ENCODE measurements at regions not wholly inside any gene's neighbourhood (a gene's known extent, or its start where the extent isn't known, plus 50 kb on each side); places are given as distances from the start of the nearest gene placed in this dataset.
"Not testable (repeated sequence)": the region's sequence is repeated elsewhere in the genome, so short reads cannot be mapped to it uniquely, and the experiment has no call there.

DNA sequence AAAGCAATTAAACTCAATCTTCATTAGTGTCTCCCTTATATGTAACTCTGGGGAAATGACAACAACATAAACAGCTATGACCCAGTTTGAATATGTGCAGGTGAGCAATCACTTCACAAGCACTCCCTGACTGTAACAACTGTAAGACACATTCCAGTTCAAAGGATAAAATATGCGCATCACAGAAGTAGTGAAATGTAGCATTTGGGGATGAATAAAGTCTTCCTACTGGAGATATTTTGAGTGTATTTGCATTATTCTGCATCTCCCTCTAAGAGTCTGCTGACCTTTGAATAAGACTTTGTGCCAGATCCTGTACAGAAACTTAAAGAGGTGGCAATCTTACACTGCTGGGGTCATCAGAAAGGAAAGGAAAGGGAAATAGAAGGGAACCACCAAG is 179.5 kb upstream of the TBX18 start:
- no peak for TF ChIP-seq POLR2A (IDR thresholded peaks at IDR 0.05)
- TF ChIP-seq, protein P1, sequence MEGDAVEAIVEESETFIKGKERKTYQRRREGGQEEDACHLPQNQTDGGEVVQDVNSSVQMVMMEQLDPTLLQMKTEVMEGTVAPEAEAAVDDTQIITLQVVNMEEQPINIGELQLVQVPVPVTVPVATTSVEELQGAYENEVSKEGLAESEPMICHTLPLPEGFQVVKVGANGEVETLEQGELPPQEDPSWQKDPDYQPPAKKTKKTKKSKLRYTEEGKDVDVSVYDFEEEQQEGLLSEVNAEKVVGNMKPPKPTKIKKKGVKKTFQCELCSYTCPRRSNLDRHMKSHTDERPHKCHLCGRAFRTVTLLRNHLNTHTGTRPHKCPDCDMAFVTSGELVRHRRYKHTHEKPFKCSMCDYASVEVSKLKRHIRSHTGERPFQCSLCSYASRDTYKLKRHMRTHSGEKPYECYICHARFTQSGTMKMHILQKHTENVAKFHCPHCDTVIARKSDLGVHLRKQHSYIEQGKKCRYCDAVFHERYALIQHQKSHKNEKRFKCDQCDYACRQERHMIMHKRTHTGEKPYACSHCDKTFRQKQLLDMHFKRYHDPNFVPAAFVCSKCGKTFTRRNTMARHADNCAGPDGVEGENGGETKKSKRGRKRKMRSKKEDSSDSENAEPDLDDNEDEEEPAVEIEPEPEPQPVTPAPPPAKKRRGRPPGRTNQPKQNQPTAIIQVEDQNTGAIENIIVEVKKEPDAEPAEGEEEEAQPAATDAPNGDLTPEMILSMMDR (IDR thresholded peaks at IDR 0.05): no peak
- TF ChIP-seq EP300 (IDR thresholded peaks at IDR 0.05): no peak

DNA sequence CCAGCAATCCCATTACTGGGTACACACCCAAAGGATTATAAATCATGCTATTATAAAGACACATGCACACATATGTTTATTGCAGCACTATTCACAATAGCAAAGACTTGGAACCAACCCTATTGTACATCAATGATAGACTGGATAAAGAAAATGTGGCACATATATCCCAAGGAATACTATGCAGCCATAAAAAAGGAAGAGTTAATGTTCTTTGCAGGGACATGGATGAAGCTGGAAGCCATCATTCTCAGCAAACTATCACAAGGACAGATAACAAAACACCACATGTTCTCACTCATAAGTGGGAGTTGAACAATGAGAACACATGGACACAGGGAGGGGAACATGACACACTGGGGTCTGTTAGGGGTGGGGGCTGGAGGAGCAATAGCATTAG is 177.2 kb upstream of the TBX18 start:
- H3K4me1 ChIP-seq, H3K36me3 ChIP-seq: not testable (repeated sequence)
- H3K9me3 ChIP-seq: peaks cover 0 to 24% (median 1%) of the 10 kb centered on the region in 4 donors

More for the DNA sequence above, 179.5 kb upstream of the TBX18 start:
- no peaks in the 10 kb centered on the region for H3K36me3 ChIP-seq
- peaks cover 0 to 41% (median 5%) of the 10 kb centered on the region in 4 donors for H3K9me3 ChIP-seq
- H3K27me3 ChIP-seq: no peaks in the 10 kb centered on the region
- no peak overlapping the region for H3K27ac ChIP-seq
- no peak for DNase-seq (ENCODE audit: low spot score in 2 of 2)
- H3K4me3 ChIP-seq: no peak overlapping the region
- no peaks in the 10 kb centered on the region for H3K4me1 ChIP-seq
- 92 to 100% methylated on average over 1 of the region's 1 CpG for WGBS, 2 donors

DNA sequence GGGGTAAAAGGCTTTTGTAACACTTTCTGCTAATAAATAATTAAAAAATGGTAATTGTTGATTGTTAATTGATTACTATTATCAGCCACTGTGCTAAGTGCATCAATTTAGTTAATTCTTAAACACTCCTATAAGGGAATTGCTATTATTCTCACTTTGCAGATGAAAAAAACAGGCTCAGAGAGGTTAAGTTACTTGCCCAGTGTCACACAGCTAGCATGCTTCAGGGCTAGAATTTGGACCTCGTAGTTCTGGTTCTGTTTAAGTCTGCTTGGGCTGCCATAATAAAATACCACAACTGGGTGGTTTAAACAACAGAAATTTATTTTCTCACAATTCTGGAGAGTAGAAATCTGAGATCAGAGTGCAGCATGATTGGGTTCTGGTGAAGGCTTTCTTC is 164.8 kb upstream of the TBX18 start:
- no peak overlapping the region for H3K27ac ChIP-seq
- no peaks in the 10 kb centered on the region for H3K27me3 ChIP-seq
- TF ChIP-seq, protein P1 (IDR thresholded peaks at IDR 0.05): no peak
- no peak for TF ChIP-seq POLR2A (IDR thresholded peaks at IDR 0.05)
- TF ChIP-seq EP300 (IDR thresholded peaks at IDR 0.05): no peak
- no peaks in the 10 kb centered on the region for H3K9me3 ChIP-seq
- WGBS, 2 donors: 86% methylated on average over 1 of the region's 1 CpG
- H3K4me1 ChIP-seq: no peaks in the 10 kb centered on the region
- no peak for DNase-seq (ENCODE audit: low spot score in 2 of 2)
- H3K36me3 ChIP-seq: no peaks in the 10 kb centered on the region
- no peak overlapping the region for H3K4me3 ChIP-seq

More for the DNA sequence above, 177.2 kb upstream of the TBX18 start:
- H3K27ac ChIP-seq; H3K27me3 ChIP-seq; H3K4me3 ChIP-seq; DNase-seq (ENCODE audit: low spot score in 2 of 2): not testable (repeated sequence)

DNA sequence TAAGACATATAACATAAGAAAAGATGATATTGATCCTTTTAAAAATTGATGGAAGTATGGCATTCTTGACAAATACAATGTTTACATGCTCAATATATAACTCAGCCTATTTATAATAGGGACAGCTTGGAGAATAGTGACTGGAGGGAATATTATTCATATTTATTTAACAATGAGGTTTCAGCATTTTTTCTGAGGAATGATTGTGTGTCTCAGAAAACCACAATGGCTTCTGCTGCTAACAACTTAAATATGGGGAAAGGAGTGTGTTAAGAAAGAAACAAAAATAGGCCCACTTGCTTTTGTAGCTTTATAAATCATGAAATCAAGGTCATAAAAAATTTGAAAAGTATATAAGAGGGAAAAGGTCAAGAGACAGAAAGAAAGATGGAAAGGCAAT is 163.2 kb upstream of the TBX18 start:
- Histone ChIP-seq H3K4me1 (no peaks in the 10 kb centered on the region), H3K36me3 (no peaks in the 10 kb centered on the region)

DNA sequence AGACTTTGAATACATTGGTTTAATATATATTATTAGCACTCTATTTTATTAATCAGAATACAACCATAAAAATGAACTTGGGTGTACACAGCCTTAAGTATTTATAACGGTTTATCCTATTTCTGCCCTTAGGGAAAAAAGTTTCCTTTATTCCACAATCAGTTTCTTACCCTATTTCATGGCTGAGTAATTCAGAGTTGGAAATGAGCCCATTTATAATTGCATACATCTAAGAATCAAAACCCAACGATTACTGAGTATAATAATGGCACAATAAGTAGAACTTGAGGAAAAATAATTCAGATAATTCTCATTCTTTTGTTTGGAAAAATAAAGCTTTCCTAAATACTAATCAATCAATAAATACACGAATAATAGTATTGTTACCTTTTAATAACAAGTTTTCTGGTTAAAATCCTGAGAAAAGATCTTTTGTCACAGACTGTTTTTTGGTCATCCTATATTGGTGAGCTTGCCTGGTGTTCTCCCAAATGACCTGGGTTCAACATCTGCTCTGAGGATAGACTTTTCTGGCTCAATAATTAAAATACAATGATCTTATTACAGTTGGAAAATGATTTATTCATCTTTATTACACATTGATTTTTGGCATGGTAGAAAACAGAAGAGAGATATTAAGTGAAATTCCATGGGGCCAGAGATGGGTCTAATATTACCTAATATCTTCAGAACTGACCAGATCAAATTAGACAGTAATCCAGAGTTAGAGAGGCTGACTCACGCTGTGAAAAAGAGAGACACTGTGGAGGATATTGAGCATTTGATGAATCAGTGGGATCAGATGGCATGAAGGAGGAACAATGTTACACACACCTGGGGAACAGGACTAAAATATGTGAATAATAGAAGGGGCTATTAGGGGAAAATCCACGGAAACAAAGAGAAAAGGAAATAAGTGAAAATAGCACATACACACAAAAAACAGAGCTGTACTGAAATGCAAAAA is 162.1 kb upstream of the TBX18 start:
- Histone ChIP-seq H3K4me1 (no peaks in the 10 kb centered on the region), H3K27ac (no peak overlapping the region), H3K36me3 (no peaks in the 10 kb centered on the region), H3K4me3 (no peak overlapping the region), H3K9me3 (no peaks in the 10 kb centered on the region), H3K27me3 (no peaks in the 10 kb centered on the region)
- DNase-seq (ENCODE audit: low spot score in 2 of 2): no peak
- 45 to 46% methylated on average over 5 of the region's 5 CpGs for whole genome bisulfite sequencing, 2 donors
- TF ChIP-seq POLR2A (IDR thresholded peaks at IDR 0.05) (no peak), EP300 (IDR thresholded peaks at IDR 0.05) (no peak)
- TF ChIP-seq, protein P1 (IDR thresholded peaks at IDR 0.05): no peak

More for the DNA sequence above, 163.2 kb upstream of the TBX18 start:
- Histone ChIP-seq H3K27me3 (no peaks in the 10 kb centered on the region), H3K4me3 (no peak overlapping the region), H3K27ac (no peak overlapping the region), H3K9me3 (no peaks in the 10 kb centered on the region)
- DNase-seq (ENCODE audit: low spot score in 2 of 2): no peak
- TF ChIP-seq EP300 (IDR thresholded peaks at IDR 0.05): no peak
- TF ChIP-seq, protein P1 (IDR thresholded peaks at IDR 0.05): no peak
- no peak for TF ChIP-seq POLR2A (IDR thresholded peaks at IDR 0.05)
